B cell (primary cell): ENCODE measurements at regions not wholly inside any gene's neighbourhood (a gene's known extent, or its start where the extent isn't known, plus 50 kb on each side); places are given as distances from the start of the nearest gene placed in this dataset.

Source experiments
- ATAC-seq: fragments of 200-7000 bp; cut with Tn5 transposase; one replicate; pipeline ENCODE4 v1.10.0; 2021; ENCODE audit warnings: low read depth, mild to moderate bottlenecking, moderate number of reproducible peaks, moderate library complexity
- CTCF ChIA-PET: fragments of 350-600 bp; sonication (Branson Sonifier 250); formaldehyde crosslinking; loops from one replicate; lab custom pipeline; 2021; ENCODE audit warnings: antibody characterized with exemption, inconsistent platforms; lab: Charles Lee
- POLR2A ChIA-PET: fragments of 350-600 bp; sonication (Branson Sonifier 250); formaldehyde crosslinking; loops from one replicate; lab custom pipeline; 2021; ENCODE audit warnings: antibody characterized with exemption; lab: Charles Lee
- DNase-seq: peaks from one replicate; pipeline ENCODE4 v3.0.0; 2013
- H2AFZ ChIP-seq: 2 replicates; pipeline ENCODE4 v1.6.1; 2012; ENCODE audit warnings: mild to moderate bottlenecking, low read depth, low read length; ENCODE audit not compliant: insufficient read depth, poor library complexity, severe bottlenecking
- H3K27ac ChIP-seq, 2 donors: 1 replicate in 1 of 2; 2 replicates in 1 of 2; pipeline ENCODE4 v1.5.1; 2012 to 2013; ENCODE audit warnings: low read length in 2 of 2, mild to moderate bottlenecking in 2 of 2, moderate library complexity in 1 of 2
- H3K27me3 ChIP-seq, 4 experiments: fragments of 200-600 bp in 1 of 4; sonication (generic) in 1 of 4; replicated peaks in 1 of 4; 1 replicate in 2 of 4; 2 replicates in 2 of 4; pipeline versions ENCODE4 v1.6.1 to v1.7.0; 2013 to 2016; ENCODE audit warnings: low read length in 3 of 4, mild to moderate bottlenecking in 2 of 4, mixed read lengths in 1 of 4, moderate library complexity in 1 of 4; ENCODE audit not compliant: insufficient read depth in 4 of 4, control insufficient read depth in 3 of 4; ENCODE audit errors: control extremely low read depth in 1 of 4
- H3K36me3 ChIP-seq, 2 experiments: replicated peaks in 1 of 2; 1 replicate in 1 of 2; 2 replicates in 1 of 2; pipeline versions ENCODE4 v1.6.1 to v1.7.1; 2013; ENCODE audit warnings: low read length in 1 of 2; ENCODE audit not compliant: insufficient read depth in 2 of 2, control insufficient read depth in 1 of 2; ENCODE audit errors: control extremely low read depth in 1 of 2, extremely low read depth in 1 of 2
- H3K4me1 ChIP-seq, 2 donors: fragments of 200-600 bp in 1 of 2; sonication (generic) in 1 of 2; 1 replicate in 1 of 2; 2 replicates in 1 of 2; pipeline versions ENCODE4 v1.5.1 to v1.6.1; 2013 to 2017; ENCODE audit warnings: low read length in 2 of 2; ENCODE audit not compliant: control insufficient read depth in 2 of 2, insufficient read depth in 2 of 2
- H3K4me2 ChIP-seq: replicated peaks from 2 replicates; pipeline ENCODE3; 2012; ENCODE audit warnings: mild to moderate bottlenecking, low read depth, low read length; ENCODE audit not compliant: poor library complexity, severe bottlenecking
- H3K4me3 ChIP-seq, 5 experiments: fragments of 200-600 bp in 1 of 5; sonication (generic) in 1 of 5; 1 replicate in 3 of 5; 2 replicates in 2 of 5; pipeline versions ENCODE4 v1.5.1 to v1.7.0; 2011 to 2016; ENCODE audit warnings: low read length in 4 of 5, mild to moderate bottlenecking in 4 of 5, low read depth in 2 of 5, control low read depth in 1 of 5, moderate library complexity in 1 of 5; ENCODE audit not compliant: insufficient read depth in 1 of 5; ENCODE audit errors: control extremely low read depth in 1 of 5, extremely low read depth in 1 of 5
- H3K79me2 ChIP-seq: fragments of 200-600 bp; sonication (generic); one replicate; pipeline ENCODE4 v1.6.0; 2016; ENCODE audit warnings: low read length; ENCODE audit not compliant: control insufficient read depth, insufficient read depth
- H3K9ac ChIP-seq: fragments of 200-600 bp; sonication (generic); 2 replicates; pipeline ENCODE4 v1.6.1; 2017; ENCODE audit warnings: mild to moderate bottlenecking, low read length, moderate library complexity
- H3K9me3 ChIP-seq, 3 donors: one replicate each; pipeline versions ENCODE4 v1.6.1 to v1.7.1; 2013; ENCODE audit warnings: low read length in 2 of 3; ENCODE audit not compliant: control insufficient read depth in 2 of 3, insufficient read depth in 1 of 3; ENCODE audit errors: control extremely low read depth in 1 of 3
- H4K20me1 ChIP-seq: 2 replicates; pipeline ENCODE4 v1.6.0; 2012; ENCODE audit warnings: mild to moderate bottlenecking, low read length; ENCODE audit not compliant: insufficient read depth, control insufficient read depth, poor library complexity, severe bottlenecking
- H3K27ac Mint-ChIP-seq: one replicate; pipeline ENCODE4 v1.8.0; 2021; ENCODE audit warnings: mixed read lengths
- H3K27me3 Mint-ChIP-seq: one replicate; pipeline ENCODE4 v1.8.0; 2021; ENCODE audit warnings: mixed read lengths
- H3K4me1 Mint-ChIP-seq: one replicate; pipeline ENCODE4 v1.8.0; 2021; ENCODE audit warnings: mixed read lengths
- H3K4me3 Mint-ChIP-seq: one replicate; pipeline ENCODE4 v1.8.0; 2021; ENCODE audit warnings: mixed read lengths
- H3K9me3 Mint-ChIP-seq: one replicate; pipeline ENCODE4 v1.8.0; 2022; ENCODE audit warnings: mixed read lengths; ENCODE audit not compliant: insufficient read depth
- CTCF ChIP-seq: fragments of 200-600 bp; IDR thresholded peaks from one replicate; pipeline ENCODE4 v1.8.0; 2022; ENCODE audit warnings: antibody characterized with exemption, mild to moderate bottlenecking
- EZH2 ChIP-seq: IDR thresholded peaks from 2 replicates; pipeline ENCODE4 v1.6.1; 2012; ENCODE audit warnings: borderline replicate concordance, low read depth, mild to moderate bottlenecking, moderate library complexity, low read length; ENCODE audit not compliant: insufficient read depth, poor library complexity, severe bottlenecking
- WGBS: methylation state at CpG from one replicate; pipeline ENCODE4 v1.1.5; 2013; ENCODE audit warnings: missing lambda C conversion rate; ENCODE audit not compliant: insufficient coverage; 5-methylcytosine and 5-hydroxymethylcytosine counted together
- intact Hi-C: fragments of 100-400 bp; cut with micrococcal nuclease; formaldehyde crosslinking; loops from one replicate; pipeline ENCODE4 v1.10.0; 2022

DNA sequence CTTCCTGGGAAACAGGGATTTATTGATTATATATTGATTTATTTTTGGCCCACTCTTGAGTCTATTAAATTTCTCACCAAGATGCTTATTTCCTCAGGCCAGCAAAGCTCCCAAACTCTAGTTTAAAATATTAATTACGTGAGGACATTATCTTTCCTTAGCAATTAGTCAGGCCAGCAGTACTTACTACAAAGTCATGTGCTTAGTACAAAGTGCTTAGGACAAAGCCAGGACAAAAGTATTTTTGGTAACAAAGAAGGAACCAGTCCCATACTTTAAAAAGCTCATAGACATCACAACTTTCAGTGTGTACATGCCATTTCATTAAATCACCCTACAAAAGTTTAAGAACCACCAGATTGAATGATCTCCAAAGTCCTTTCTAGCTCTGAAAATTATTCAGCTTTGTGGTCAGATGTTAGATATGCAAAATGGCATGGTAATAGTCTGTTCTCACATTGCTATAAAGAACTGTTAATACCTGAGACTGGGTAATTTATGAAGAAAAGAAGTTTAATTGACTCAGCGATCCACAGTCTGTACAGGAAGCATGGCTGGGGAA lies 94.7 kb upstream of the PWP1 start:
- no peak for DNase-seq
- ChIA-PET CTCF (interaction anchor here (0.7 kb wide), 1 partner anchor 15 kb away, joined by 4 read pairs; no protein-coding TSS in a partner anchor), POLR2A (no interaction called here)
- Histone ChIP-seq H3K9ac (no peak overlapping the region), H3K9me3 (peaks cover 0 to 25% (median 19%) of the 10 kb centered on the region in 3 donors), H2AFZ (no peak overlapping the region), H3K4me1 (no peaks in the 10 kb centered on the region), H3K4me3 (no peak overlapping the region), H4K20me1 (no peaks in the 10 kb centered on the region), H3K4me2 (no peak overlapping the region), H3K36me3 (no peaks in the 10 kb centered on the region), H3K27me3 (no peaks in the 10 kb centered on the region), H3K27ac (no peak overlapping the region), H3K79me2 (no peaks in the 10 kb centered on the region)
- peaks cover 4% of the 10 kb centered on the region for H3K27me3 Mint-ChIP-seq
- ATAC-seq, result no peak
- WGBS, result 100% methylated on average over 1 of the region's 2 CpGs
- intact Hi-C loops, result no loop called here
- H3K9me3 Mint-ChIP-seq, result peaks cover 5% of the 10 kb centered on the region
- no peak overlapping the region for H3K27ac Mint-ChIP-seq
- no peak overlapping the region for H3K4me3 Mint-ChIP-seq
- no peaks in the 10 kb centered on the region for H3K4me1 Mint-ChIP-seq
- TF ChIP-seq CTCF, result no peak
- TF ChIP-seq EZH2, result no peak

DNA sequence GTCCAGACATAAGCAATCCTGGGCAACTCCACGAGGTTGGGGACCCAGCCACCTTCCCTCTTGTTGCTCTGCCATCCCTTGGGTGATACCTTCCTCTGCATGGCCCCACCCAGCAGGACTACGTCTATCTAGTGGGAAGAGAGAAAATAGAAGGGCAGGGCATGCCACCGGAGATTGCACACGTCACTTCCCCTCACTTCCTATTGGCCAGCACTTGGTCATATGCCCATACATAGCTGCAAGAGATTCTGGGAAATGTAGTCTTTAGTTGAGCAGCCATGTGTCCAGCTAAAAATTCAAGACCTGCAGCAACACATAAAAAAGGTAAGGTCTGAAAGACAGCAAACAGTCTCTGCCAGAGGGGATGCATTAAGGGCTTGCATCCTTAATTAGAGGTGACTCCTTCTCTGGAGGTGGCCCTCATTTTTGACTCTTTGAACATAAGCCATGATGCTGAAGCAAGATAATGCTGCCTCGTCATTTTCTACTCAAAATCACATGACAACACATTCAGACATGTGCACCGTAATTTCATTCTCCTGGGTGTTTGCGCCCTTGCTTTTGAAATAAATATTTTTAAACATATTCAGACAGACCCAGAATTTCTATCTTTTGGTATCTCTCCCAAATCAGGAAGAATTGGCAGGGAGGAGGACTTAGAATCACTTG lies 91.8 kb upstream of the PWP1 start:
- POLR2A ChIA-PET, result no interaction called here
- 100% methylated on average over 1 of the region's 7 CpGs for WGBS
- Mint-ChIP-seq H3K4me1 (no peaks in the 10 kb centered on the region), H3K4me3 (no peak overlapping the region), H3K27me3 (peaks cover 4% of the 10 kb centered on the region), H3K27ac (no peak overlapping the region), H3K9me3 (peaks cover 2% of the 10 kb centered on the region)
- Histone ChIP-seq H3K4me3 (no peak overlapping the region), H3K4me2 (no peak overlapping the region), H3K4me1 (no peaks in the 10 kb centered on the region), H3K9me3 (peaks cover 0 to 15% (median 6%) of the 10 kb centered on the region in 3 donors), H2AFZ (no peak overlapping the region), H3K36me3 (no peaks in the 10 kb centered on the region), H3K27me3 (no peaks in the 10 kb centered on the region), H3K9ac (no peak overlapping the region), H3K27ac (no peak overlapping the region), H3K79me2 (no peaks in the 10 kb centered on the region), H4K20me1 (no peaks in the 10 kb centered on the region)
- CTCF ChIA-PET, result interaction anchor here (1.5 kb wide), 1 partner anchor 12 kb away, joined by 5 read pairs; no protein-coding TSS in a partner anchor
- no peak for TF ChIP-seq CTCF
- no peak for TF ChIP-seq EZH2
- DNase-seq (no peak), ATAC-seq (no peak)
- intact Hi-C loops, result no loop called here
